Right cardiac atrium (tissue), 5 donors: ENCODE measurements at regions not wholly inside any gene's neighbourhood (a gene's known extent, or its start where the extent isn't known, plus 50 kb on each side); places are given as distances from the start of the nearest gene placed in this dataset.

ENCODE experiments used
- ATAC-seq, 2 donors: fragments of 200-7000 bp; cut with Tn5 transposase; one replicate each; pipeline versions ENCODE4 v1.8.0 to v1.9.1; 2020; ENCODE audit warnings: moderate library complexity in 2 of 2, mild to moderate bottlenecking in 1 of 2
- DNase-seq, 3 donors: peaks; one replicate each; pipeline ENCODE4 v3.0.0-alpha.2; 2020
- H3K27ac ChIP-seq: one replicate; pipeline ENCODE4 v1.5.1; 2013; ENCODE audit warnings: mild to moderate bottlenecking, low read length, control low read depth, moderate library complexity
- H3K27me3 ChIP-seq: one replicate; pipeline ENCODE4 v1.6.1; 2013; ENCODE audit not compliant: control insufficient read depth, insufficient read depth
- H3K4me1 ChIP-seq: one replicate; pipeline ENCODE4 v1.6.1; 2013; ENCODE audit warnings: low read length; ENCODE audit not compliant: control insufficient read depth, insufficient read depth
- H3K4me3 ChIP-seq: one replicate; pipeline ENCODE4 v1.5.1; 2013; ENCODE audit warnings: low read length, control low read depth
- H3K9me3 ChIP-seq: one replicate; pipeline ENCODE4 v1.6.1; 2013; ENCODE audit warnings: low read length; ENCODE audit not compliant: control insufficient read depth
- WGBS: extraction: QIAGEN DNeasy Blood & Tissue Kit; methylation state at CpG from one replicate; pipeline ENCODE4 v1.1.7; 2013; 5-methylcytosine and 5-hydroxymethylcytosine counted together
- intact Hi-C, 4 donors: fragments of 100-400 bp; cut with DNase I; formaldehyde crosslinking; loops; one replicate each; pipeline versions ENCODE4 v1.11.0 to v1.14.0; 2022 to 2023
- donor health status: healthy with polysubstance abuse.
- donor health status: DM: no; HTN: yes; CAD: no.
- donor health status: DM: no; HTN: no; CAD: no.
- donor health status: DM: no; HTN: yes; CAD: no; lungs with severe emphysema.
- donor health status: DM: yes; HTN: yes; CAD: no.

GRCh38 chr4:22217480-22217879 lies 268.9 kb upstream of the KCNIP4 start:
- DNase-seq, result no peak
- no peak overlapping the region for H3K4me3 ChIP-seq

GRCh38 chr4:22216278-22216677 lies 267.7 kb upstream of the KCNIP4 start:
- H3K27me3 ChIP-seq, result no peaks in the 10 kb centered on the region
- no peak overlapping the region for H3K4me3 ChIP-seq
- H3K9me3 ChIP-seq, result no peaks in the 10 kb centered on the region
- no peak overlapping the region for H3K27ac ChIP-seq
- H3K4me1 ChIP-seq, result no peaks in the 10 kb centered on the region
- WGBS, result 90% methylated on average over 1 of the region's 1 CpG
- intact Hi-C loops, result no loop called here
- DNase-seq, result no peak
- ATAC-seq, result no peak

More at GRCh38 chr4:22217480-22217879, 268.9 kb upstream of the KCNIP4 start:
- H3K9me3 ChIP-seq, result no peaks in the 10 kb centered on the region
- intact Hi-C loops, result no loop called here
- H3K27ac ChIP-seq, result no peak overlapping the region
- H3K27me3 ChIP-seq, result no peaks in the 10 kb centered on the region
- 72% methylated on average over 5 of the region's 5 CpGs for WGBS
- no peaks in the 10 kb centered on the region for H3K4me1 ChIP-seq
- ATAC-seq, result no peak

GRCh38 chr4:22215084-22215483 lies 266.5 kb upstream of the KCNIP4 start:
- DNase-seq, result no peak
- H3K27me3 ChIP-seq, result no peaks in the 10 kb centered on the region
- no peak overlapping the region for H3K27ac ChIP-seq
- no peaks in the 10 kb centered on the region for H3K9me3 ChIP-seq
- intact Hi-C loops, result no loop called here
- no peak overlapping the region for H3K4me3 ChIP-seq
- no peaks in the 10 kb centered on the region for H3K4me1 ChIP-seq
- ATAC-seq, result no peak
- 56% methylated on average over 1 of the region's 1 CpG for WGBS

- Histone ChIP-seq H3K27ac (no peak overlapping the region), H3K9me3 (no peaks in the 10 kb centered on the region), H3K27me3 (no peaks in the 10 kb centered on the region), H3K4me1 (no peaks in the 10 kb centered on the region), H3K4me3 (no peak overlapping the region)
- intact Hi-C loops, result no loop called here
- WGBS, result 68% methylated on average over 1 of the region's 1 CpG
- no peak for DNase-seq
- ATAC-seq, result no peak
Measured at GRCh38 chr4:22203711-22204011, 255.1 kb upstream of the KCNIP4 start.

- WGBS, result 73% methylated on average over 6 of the region's 6 CpGs
Measured at GRCh38 chr4:22202975-22203710, 254.6 kb upstream of the KCNIP4 start.

GRCh38 chr4:22202246-22202974 lies 253.8 kb upstream of the KCNIP4 start:
- no peak for DNase-seq
- Histone ChIP-seq H3K4me3 (no peak overlapping the region), H3K9me3 (no peaks in the 10 kb centered on the region), H3K27me3 (no peaks in the 10 kb centered on the region), H3K27ac (no peak overlapping the region), H3K4me1 (no peaks in the 10 kb centered on the region)
- intact Hi-C loops, result no loop called here
- ATAC-seq, result no peak
- 45% methylated on average over 4 of the region's 4 CpGs for WGBS

More at GRCh38 chr4:22202975-22203710, 254.6 kb upstream of the KCNIP4 start:
- no peaks in the 10 kb centered on the region for H3K4me1 ChIP-seq
- H3K27me3 ChIP-seq, result no peaks in the 10 kb centered on the region
- no peak for ATAC-seq
- intact Hi-C loops, result no loop called here
- H3K4me3 ChIP-seq, result no peak overlapping the region
- H3K9me3 ChIP-seq, result no peaks in the 10 kb centered on the region
- H3K27ac ChIP-seq, result no peak overlapping the region
- DNase-seq, result no peak

- DNase-seq (no peak), ATAC-seq (no peak)
- H3K4me3 ChIP-seq, result no peak overlapping the region
- intact Hi-C loops, result no loop called here
- H3K4me1 ChIP-seq, result no peaks in the 10 kb centered on the region
- no peaks in the 10 kb centered on the region for H3K27me3 ChIP-seq
- WGBS, result 14% methylated on average over 2 of the region's 2 CpGs
- no peaks in the 10 kb centered on the region for H3K9me3 ChIP-seq
- no peak overlapping the region for H3K27ac ChIP-seq
Measured at GRCh38 chr4:22201256-22201655, 252.7 kb upstream of the KCNIP4 start.

GRCh38 chr4:22196551-22196950 lies 248.0 kb upstream of the KCNIP4 start:
- ATAC-seq (no peak), DNase-seq (no peak)
- WGBS, result 86% methylated on average over 3 of the region's 3 CpGs
- H3K4me1 ChIP-seq, result no peaks in the 10 kb centered on the region
- no peaks in the 10 kb centered on the region for H3K27me3 ChIP-seq
- H3K9me3 ChIP-seq, result no peaks in the 10 kb centered on the region
- no peak overlapping the region for H3K27ac ChIP-seq
- H3K4me3 ChIP-seq, result no peak overlapping the region
- intact Hi-C loops, result no loop called here

GRCh38 chr4:22192084-22192511 lies 243.5 kb upstream of the KCNIP4 start:
- no peak for DNase-seq
- H3K9me3 ChIP-seq, result no peaks in the 10 kb centered on the region
- ATAC-seq, result no peak
- H3K27me3 ChIP-seq, result no peaks in the 10 kb centered on the region
- intact Hi-C loops, result no loop called here
- no peak overlapping the region for H3K4me3 ChIP-seq
- no peaks in the 10 kb centered on the region for H3K4me1 ChIP-seq
- no peak overlapping the region for H3K27ac ChIP-seq
- WGBS, result 11% methylated on average over 5 of the region's 5 CpGs

- no peaks in the 10 kb centered on the region for H3K27me3 ChIP-seq
- intact Hi-C loops, result no loop called here
- H3K27ac ChIP-seq, result no peak overlapping the region
- ATAC-seq (no peak), DNase-seq (peak in 1 of 3 donors; percentile 14)
- no peak overlapping the region for H3K4me3 ChIP-seq
- H3K9me3 ChIP-seq, result no peaks in the 10 kb centered on the region
- WGBS, result 57% methylated on average over 2 of the region's 2 CpGs
- no peaks in the 10 kb centered on the region for H3K4me1 ChIP-seq
Measured at GRCh38 chr4:22191565-22191964, 243.0 kb upstream of the KCNIP4 start.

GRCh38 chr4:22190855-22191254 lies 242.3 kb upstream of the KCNIP4 start:
- Histone ChIP-seq H3K4me3 (no peak overlapping the region), H3K27ac (no peak overlapping the region), H3K9me3 (no peaks in the 10 kb centered on the region), H3K4me1 (no peaks in the 10 kb centered on the region), H3K27me3 (no peaks in the 10 kb centered on the region)
- 73% methylated on average over 1 of the region's 1 CpG for WGBS
- DNase-seq (no peak), ATAC-seq (no peak)
- intact Hi-C loops, result no loop called here
